Upper lobe of left lung (tissue), 6 donors: ENCODE measurements at regions not wholly inside any gene's neighbourhood (a gene's known extent, or its start where the extent isn't known, plus 50 kb on each side); places are given as distances from the start of the nearest gene placed in this dataset.
A peak's percentile ranks its signal among the peaks of the same experiment; 100 is the strongest.

Experiments used
- ATAC-seq, 2 donors: fragments of 200-7000 bp; cut with Tn5 transposase; one replicate each; pipeline ENCODE4 v1.9.1; 2022; ENCODE audit warnings: mild to moderate bottlenecking in 2 of 2, moderate library complexity in 2 of 2; ENCODE audit not compliant: low FRiP score in 2 of 2
- DNase-seq, 2 donors: peaks; one replicate each; pipeline ENCODE4 v3.0.0-alpha.2; 2019 to 2020
- H3K27ac ChIP-seq, 4 donors: fragments of 200-600 bp; sonication (generic); one replicate each; pipeline ENCODE4 v1.5.1; 2016 to 2019
- H3K27me3 ChIP-seq, 4 donors: fragments of 200-600 bp; sonication (generic); one replicate each; pipeline ENCODE4 v1.5.1; 2017 to 2019
- H3K36me3 ChIP-seq, 4 donors: fragments of 200-600 bp; sonication (generic); one replicate each; pipeline ENCODE4 v1.5.1; 2016 to 2019
- H3K4me1 ChIP-seq, 4 donors: fragments of 200-600 bp; sonication (generic); one replicate each; pipeline ENCODE4 v1.5.1; 2018 to 2019
- H3K4me3 ChIP-seq, 4 donors: fragments of 200-600 bp; sonication (generic); one replicate each; pipeline ENCODE4 v1.5.1; 2017 to 2019; ENCODE audit warnings: mild to moderate bottlenecking in 2 of 4, moderate library complexity in 1 of 4
- H3K9me3 ChIP-seq, 4 donors: fragments of 200-600 bp; sonication (generic); one replicate each; pipeline ENCODE4 v1.5.1; 2018 to 2019
- EP300 ChIP-seq, 4 donors: sonication (generic); formaldehyde crosslinking; IDR thresholded peaks; one replicate each; pipeline ENCODE4 v1.5.1; 2017; ENCODE audit warnings: antibody characterized with exemption in 4 of 4, control low read depth in 2 of 4
- POLR2A ChIP-seq, 4 donors: fragments of 450-650 bp; IDR thresholded peaks; one replicate each; pipeline ENCODE4 v1.5.1; 2016 to 2017; ENCODE audit warnings: antibody characterized with exemption in 4 of 4, mild to moderate bottlenecking in 2 of 4
- POLR2AphosphoS5 ChIP-seq, 2 donors: sonication (generic); formaldehyde crosslinking; IDR thresholded peaks; one replicate each; pipeline ENCODE4 v1.5.1; 2017; ENCODE audit warnings: antibody characterized with exemption in 2 of 2
- WGBS, 2 donors: methylation state at CpG; one replicate each; pipeline ENCODE4 v1.1.5; 2017 to 2018; 5-methylcytosine and 5-hydroxymethylcytosine counted together
- TF ChIP-seq, protein P1 (sequence below), 6 experiments: fragments of 450-650 bp in 4 of 6; fragments of 200-600 bp in 2 of 6; sonication (generic) in 2 of 6; IDR thresholded peaks; one replicate each; pipeline ENCODE4 v1.5.1; 2016 to 2019; ENCODE audit warnings: antibody characterized with exemption in 6 of 6
- donor health status: DM: no; HTN: no; CAD: no; lungs with moderate emphysema.
- donor health status: DM: no; HTN: yes; CAD: no; lungs with severe emphysema.

DNA sequence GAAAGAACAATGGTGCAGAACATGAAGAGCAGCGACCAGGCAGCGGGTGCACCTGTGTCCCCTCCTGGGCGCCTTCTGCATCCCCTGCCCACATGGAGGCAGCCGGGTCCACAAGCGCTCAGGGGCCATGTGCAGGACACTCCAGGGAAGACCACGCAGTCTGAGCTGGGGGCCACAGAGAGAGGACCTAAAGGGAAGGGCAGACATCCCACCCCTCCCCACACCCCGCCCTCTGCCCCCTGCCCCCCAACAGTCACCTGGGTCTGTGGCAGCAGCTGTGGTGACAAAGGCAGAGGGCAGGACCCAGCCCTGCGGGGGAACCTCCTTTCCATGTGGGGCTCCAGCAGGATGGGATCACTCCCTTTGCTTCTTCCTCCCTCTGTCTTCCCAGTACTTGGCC, 805.7 kb downstream of the CDH9 start:
- peak in 1 of 2 donors; percentile 29 for DNase-seq
- no peak overlapping the region for H3K27ac ChIP-seq
- ATAC-seq = peak; percentile 38 to 49
- no peaks in the 10 kb centered on the region for H3K36me3 ChIP-seq
- no peaks in the 10 kb centered on the region for H3K4me1 ChIP-seq
- H3K9me3 ChIP-seq = peaks cover 0 to 15% (median 0%) of the 10 kb centered on the region in 4 donors
- H3K4me3 ChIP-seq = no peak overlapping the region
- 80 to 81% methylated on average over 1 to 8 of the region's 8 CpGs for WGBS, 2 donors
- H3K27me3 ChIP-seq = no peaks in the 10 kb centered on the region
- TF ChIP-seq POLR2AphosphoS5 (IDR thresholded peaks at IDR 0.05) (no peak), POLR2A (IDR thresholded peaks at IDR 0.05) (no peak), EP300 (IDR thresholded peaks at IDR 0.05) (no peak)
- TF ChIP-seq, protein P1, sequence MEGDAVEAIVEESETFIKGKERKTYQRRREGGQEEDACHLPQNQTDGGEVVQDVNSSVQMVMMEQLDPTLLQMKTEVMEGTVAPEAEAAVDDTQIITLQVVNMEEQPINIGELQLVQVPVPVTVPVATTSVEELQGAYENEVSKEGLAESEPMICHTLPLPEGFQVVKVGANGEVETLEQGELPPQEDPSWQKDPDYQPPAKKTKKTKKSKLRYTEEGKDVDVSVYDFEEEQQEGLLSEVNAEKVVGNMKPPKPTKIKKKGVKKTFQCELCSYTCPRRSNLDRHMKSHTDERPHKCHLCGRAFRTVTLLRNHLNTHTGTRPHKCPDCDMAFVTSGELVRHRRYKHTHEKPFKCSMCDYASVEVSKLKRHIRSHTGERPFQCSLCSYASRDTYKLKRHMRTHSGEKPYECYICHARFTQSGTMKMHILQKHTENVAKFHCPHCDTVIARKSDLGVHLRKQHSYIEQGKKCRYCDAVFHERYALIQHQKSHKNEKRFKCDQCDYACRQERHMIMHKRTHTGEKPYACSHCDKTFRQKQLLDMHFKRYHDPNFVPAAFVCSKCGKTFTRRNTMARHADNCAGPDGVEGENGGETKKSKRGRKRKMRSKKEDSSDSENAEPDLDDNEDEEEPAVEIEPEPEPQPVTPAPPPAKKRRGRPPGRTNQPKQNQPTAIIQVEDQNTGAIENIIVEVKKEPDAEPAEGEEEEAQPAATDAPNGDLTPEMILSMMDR (IDR thresholded peaks at IDR 0.05) = no peak

DNA sequence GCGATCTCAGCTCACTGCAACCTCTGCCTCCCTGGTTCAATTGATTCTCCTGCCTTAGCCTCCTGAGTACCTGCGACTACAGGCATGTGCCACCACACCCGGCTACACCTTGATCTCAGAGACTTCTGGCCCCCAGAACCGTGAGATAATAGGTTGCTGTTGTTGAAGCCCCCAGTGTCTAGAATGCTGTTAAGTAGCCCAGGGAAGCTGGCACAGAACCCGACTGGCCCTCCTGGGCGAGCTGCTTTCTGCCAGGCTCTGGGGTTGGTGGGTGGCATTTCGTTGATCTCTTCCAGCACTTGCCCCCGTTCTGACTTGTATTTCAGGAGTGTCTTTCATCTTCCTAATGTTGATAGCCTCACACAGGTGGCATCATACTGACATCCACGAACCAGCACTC, 807.1 kb downstream of the CDH9 start:
- no peak for TF ChIP-seq POLR2AphosphoS5 (IDR thresholded peaks at IDR 0.05)
- no peak for TF ChIP-seq POLR2A (IDR thresholded peaks at IDR 0.05)
- no peak for TF ChIP-seq EP300 (IDR thresholded peaks at IDR 0.05)
- TF ChIP-seq, protein P1 (IDR thresholded peaks at IDR 0.05) = no peak
- whole genome bisulfite sequencing, 2 donors = 80 to 84% methylated on average over 7 to 9 of the region's 9 CpGs
- Histone ChIP-seq H3K4me3 (no peak overlapping the region), H3K9me3 (peaks cover 0 to 15% (median 0%) of the 10 kb centered on the region in 4 donors), H3K27ac (no peak overlapping the region), H3K4me1 (no peaks in the 10 kb centered on the region), H3K36me3 (no peaks in the 10 kb centered on the region), H3K27me3 (no peaks in the 10 kb centered on the region)
- no peak for ATAC-seq
- DNase-seq = no peak

DNA sequence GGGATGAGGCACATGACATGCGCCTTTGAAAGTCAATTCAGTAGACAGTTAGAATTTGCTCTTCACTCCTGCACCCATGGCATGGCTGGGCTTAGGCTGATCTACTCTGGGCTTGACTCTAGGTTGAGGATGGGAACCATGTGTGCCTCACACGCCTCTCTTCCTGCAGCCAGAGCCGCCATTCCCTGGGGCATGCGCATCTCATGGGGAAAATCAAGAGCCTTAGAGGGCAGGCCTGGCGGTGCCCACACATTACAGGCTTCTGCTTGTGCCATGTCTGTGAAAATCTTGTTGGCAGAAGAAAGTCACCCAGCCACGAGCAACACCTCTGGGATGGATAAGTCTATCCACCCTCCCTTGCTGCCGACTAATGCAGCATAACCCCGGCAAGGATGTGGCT, 808.5 kb downstream of the CDH9 start:
- 92 to 93% methylated on average over 8 of the region's 8 CpGs for WGBS, 2 donors
- Histone ChIP-seq H3K36me3 (no peaks in the 10 kb centered on the region), H3K27me3 (no peaks in the 10 kb centered on the region), H3K4me1 (no peaks in the 10 kb centered on the region), H3K4me3 (no peak overlapping the region), H3K9me3 (peaks cover 0 to 15% (median 0%) of the 10 kb centered on the region in 4 donors), H3K27ac (no peak overlapping the region)
- TF ChIP-seq EP300 (IDR thresholded peaks at IDR 0.05) (no peak), POLR2A (IDR thresholded peaks at IDR 0.05) (no peak), POLR2AphosphoS5 (IDR thresholded peaks at IDR 0.05) (no peak)
- TF ChIP-seq, protein P1 (IDR thresholded peaks at IDR 0.05) = no peak
- no peak for DNase-seq
- no peak for ATAC-seq

DNA sequence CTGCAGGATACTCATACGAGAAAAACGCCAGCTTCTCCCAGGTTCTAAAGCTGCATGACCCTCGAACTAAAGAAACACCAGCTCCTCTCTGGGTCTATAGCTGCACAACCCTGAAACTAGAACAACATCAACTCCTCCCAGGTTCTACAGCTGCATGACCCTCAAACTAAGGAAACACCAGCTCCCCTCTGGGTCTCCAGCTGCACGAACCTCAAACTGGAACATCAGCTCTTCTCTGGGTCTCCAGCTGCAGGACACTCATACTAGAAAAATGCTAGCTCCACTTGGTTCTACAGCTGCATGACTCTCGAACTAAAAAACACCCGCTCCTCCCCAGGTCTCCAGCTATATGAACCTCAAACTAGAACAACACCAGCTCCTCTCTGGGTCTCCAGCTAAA, 811.1 kb downstream of the CDH9 start:
- Histone ChIP-seq H3K27ac (no peak overlapping the region), H3K4me1 (no peaks in the 10 kb centered on the region), H3K36me3 (no peaks in the 10 kb centered on the region), H3K4me3 (no peak overlapping the region), H3K9me3 (peaks cover 0 to 5% (median 0%) of the 10 kb centered on the region in 4 donors), H3K27me3 (no peaks in the 10 kb centered on the region)
- TF ChIP-seq EP300 (IDR thresholded peaks at IDR 0.05) = no peak
- no peak for TF ChIP-seq POLR2AphosphoS5 (IDR thresholded peaks at IDR 0.05)
- TF ChIP-seq, protein P1 (IDR thresholded peaks at IDR 0.05) = no peak
- TF ChIP-seq POLR2A (IDR thresholded peaks at IDR 0.05) = no peak
- ATAC-seq (no peak), DNase-seq (no peak)
- WGBS, 2 donors = 73 to 79% methylated on average over 2 to 6 of the region's 6 CpGs

DNA sequence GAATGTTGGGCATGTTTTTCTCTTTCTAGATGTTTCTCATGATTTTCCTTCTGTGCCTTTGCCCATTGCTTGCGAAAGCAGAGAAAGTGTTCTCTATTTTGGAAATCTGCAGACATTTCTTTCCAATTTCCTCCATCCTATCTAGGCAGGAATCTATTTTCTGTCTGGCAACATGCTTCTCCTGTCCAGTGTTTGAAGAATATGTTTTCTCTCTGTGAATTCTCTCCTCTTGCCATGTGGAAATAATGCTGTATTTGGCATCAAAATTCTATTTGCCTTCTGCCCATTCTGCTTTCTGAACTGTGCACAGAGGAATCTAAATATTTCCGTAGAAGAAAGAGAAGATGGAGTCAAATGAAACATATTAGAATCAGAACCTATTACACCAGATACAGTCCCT, 833.3 kb downstream of the CDH9 start:
- Histone ChIP-seq H3K4me1 (no peaks in the 10 kb centered on the region), H3K4me3 (no peak overlapping the region), H3K27me3 (no peaks in the 10 kb centered on the region), H3K36me3 (no peaks in the 10 kb centered on the region), H3K27ac (no peak overlapping the region), H3K9me3 (no peaks in the 10 kb centered on the region)
- DNase-seq = no peak
- TF ChIP-seq, protein P1 (IDR thresholded peaks at IDR 0.05) = no peak
- no peak for TF ChIP-seq POLR2A (IDR thresholded peaks at IDR 0.05)
- no peak for TF ChIP-seq POLR2AphosphoS5 (IDR thresholded peaks at IDR 0.05)
- no peak for TF ChIP-seq EP300 (IDR thresholded peaks at IDR 0.05)
- no peak for ATAC-seq
- 85% methylated on average over 2 of the region's 2 CpGs for WGBS, 2 donors
